Esophagus muscularis mucosa (tissue), 4 donors: ENCODE measurements at regions not wholly inside any gene's neighbourhood (a gene's known extent, or its start where the extent isn't known, plus 50 kb on each side); places are given as distances from the start of the nearest gene placed in this dataset.
A peak's percentile ranks its signal among the peaks of the same experiment; 100 is the strongest.

Experiments used
- DNase-seq: peaks from one replicate; pipeline ENCODE4 v3.0.0-alpha.2; 2017; ENCODE audit errors: extremely low spot score
- H3K27ac ChIP-seq, 4 donors: fragments of 200-600 bp; sonication (generic); replicated peaks in 1 of 4; 1 replicate in 3 of 4; 2 replicates in 1 of 4; pipeline ENCODE4 v1.5.1; 2016 to 2019; ENCODE audit warnings: mild to moderate bottlenecking in 1 of 4
- H3K27me3 ChIP-seq, 4 donors: fragments of 200-600 bp; sonication (generic); one replicate each; pipeline versions ENCODE4 v1.5.1 to v1.6.0; 2016 to 2019
- H3K36me3 ChIP-seq, 4 donors: fragments of 200-600 bp; sonication (generic); one replicate each; pipeline ENCODE4 v1.5.1; 2016 to 2019
- H3K4me1 ChIP-seq, 4 donors: fragments of 200-600 bp; sonication (generic); one replicate each; pipeline ENCODE4 v1.5.1; 2016 to 2019
- H3K4me3 ChIP-seq, 4 donors: fragments of 200-600 bp; sonication (generic); 1 replicate in 2 of 4; 2 replicates in 2 of 4; pipeline ENCODE4 v1.5.1; 2016 to 2019; ENCODE audit warnings: mild to moderate bottlenecking in 4 of 4, moderate library complexity in 1 of 4
- H3K9me3 ChIP-seq, 4 donors: fragments of 200-600 bp; sonication (generic); 1 replicate in 3 of 4; 2 replicates in 1 of 4; pipeline ENCODE4 v1.5.1; 2016 to 2019
- CTCF ChIP-seq, 3 experiments: fragments of 200-600 bp in 2 of 3; fragments of 450-650 bp in 1 of 3; sonication (generic) in 2 of 3; IDR thresholded peaks; one replicate each; pipeline ENCODE4 v1.5.1; 2017 to 2019; ENCODE audit warnings: antibody characterized with exemption in 3 of 3, mild to moderate bottlenecking in 2 of 3, moderate library complexity in 1 of 3
- EP300 ChIP-seq: sonication (generic); formaldehyde crosslinking; IDR thresholded peaks from one replicate; pipeline ENCODE4 v1.6.1; 2017; ENCODE audit warnings: antibody characterized with exemption
- POLR2A ChIP-seq: fragments of 450-650 bp; IDR thresholded peaks from one replicate; pipeline ENCODE4 v1.6.1; 2017; ENCODE audit warnings: antibody characterized with exemption, moderate library complexity, mild to moderate bottlenecking, low read depth
- POLR2AphosphoS5 ChIP-seq, 2 donors: sonication (generic); formaldehyde crosslinking; IDR thresholded peaks; one replicate each; pipeline ENCODE4 v1.6.1; 2017; ENCODE audit warnings: antibody characterized with exemption in 2 of 2
- WGBS: methylation state at CpG from one replicate; pipeline ENCODE4 v1.1.5; 2018; 5-methylcytosine and 5-hydroxymethylcytosine counted together
- intact Hi-C: fragments of 100-400 bp; cut with DNase I; formaldehyde crosslinking; loops from one replicate; pipeline ENCODE4 v1.15.1; 2023

GRCh38 chr6:842141-842540 lies 149.2 kb upstream of the EXOC2 start:
- Histone ChIP-seq H3K4me1 (peaks cover 0 to 14% (median 10%) of the 10 kb centered on the region in 4 donors), H3K9me3 (no peaks in the 10 kb centered on the region), H3K27ac (peak overlapping the region; percentile 20 to 40 (median 29)), H3K36me3 (no peaks in the 10 kb centered on the region), H3K4me3 (no peak overlapping the region), H3K27me3 (no peaks in the 10 kb centered on the region)
- 22% methylated on average over 9 of the region's 9 CpGs for WGBS
- peak in 1 of 2 donors; percentile 56 for TF ChIP-seq POLR2AphosphoS5 (IDR thresholded peaks at IDR 0.05)
- TF ChIP-seq POLR2A: no peak
- DNase-seq: no peak
- intact Hi-C loops: no loop called here

GRCh38 chr6:841569-841968 lies 148.6 kb upstream of the EXOC2 start:
- Histone ChIP-seq H3K4me1 (peaks cover 0 to 19% (median 13%) of the 10 kb centered on the region in 4 donors), H3K27ac (peak overlapping the region in 1 of 4 donors; percentile 37), H3K4me3 (no peak overlapping the region), H3K9me3 (no peaks in the 10 kb centered on the region), H3K27me3 (no peaks in the 10 kb centered on the region), H3K36me3 (no peaks in the 10 kb centered on the region)
- DNase-seq: no peak
- intact Hi-C loops: no loop called here
- WGBS: 68% methylated on average over 6 of the region's 6 CpGs
- TF ChIP-seq POLR2AphosphoS5 (IDR thresholded peaks at IDR 0.05) (no peak), POLR2A (no peak), EP300 (no peak)

GRCh38 chr6:839201-839600 lies 146.3 kb upstream of the EXOC2 start:
- H3K27me3 ChIP-seq: no peaks in the 10 kb centered on the region
- no peaks in the 10 kb centered on the region for H3K9me3 ChIP-seq
- DNase-seq: no peak
- no peak overlapping the region for H3K27ac ChIP-seq
- intact Hi-C loops: no loop called here
- H3K4me3 ChIP-seq: no peak overlapping the region
- H3K4me1 ChIP-seq: peaks cover 6 to 40% (median 34%) of the 10 kb centered on the region in 4 donors
- H3K36me3 ChIP-seq: no peaks in the 10 kb centered on the region
- WGBS: 85% methylated on average over 2 of the region's 2 CpGs
- no peak for TF ChIP-seq CTCF (IDR thresholded peaks at IDR 0.05)
- no peak for TF ChIP-seq POLR2A
- TF ChIP-seq POLR2AphosphoS5 (IDR thresholded peaks at IDR 0.05): no peak
- no peak for TF ChIP-seq EP300

- Histone ChIP-seq H3K4me1 (peaks cover 6 to 37% (median 31%) of the 10 kb centered on the region in 4 donors), H3K27me3 (no peaks in the 10 kb centered on the region), H3K9me3 (no peaks in the 10 kb centered on the region), H3K4me3 (no peak overlapping the region), H3K36me3 (no peaks in the 10 kb centered on the region), H3K27ac (no peak overlapping the region)
- 81% methylated on average over 4 of the region's 4 CpGs for WGBS
- intact Hi-C loops: no loop called here
- DNase-seq: no peak
- TF ChIP-seq CTCF (IDR thresholded peaks at IDR 0.05) (no peak), EP300 (no peak), POLR2A (no peak), POLR2AphosphoS5 (IDR thresholded peaks at IDR 0.05) (no peak)
These were observed 144.4 kb upstream of the EXOC2 start for GRCh38 chr6:837380-837779.

GRCh38 chr6:836276-836853 lies 143.4 kb upstream of the EXOC2 start:
- intact Hi-C loops: no loop called here
- peak; percentile 55 for DNase-seq
- Histone ChIP-seq H3K9me3 (no peaks in the 10 kb centered on the region), H3K27ac (no peak overlapping the region), H3K36me3 (no peaks in the 10 kb centered on the region), H3K27me3 (no peaks in the 10 kb centered on the region), H3K4me1 (peaks cover 6 to 27% (median 24%) of the 10 kb centered on the region in 4 donors), H3K4me3 (no peak overlapping the region)
- TF ChIP-seq POLR2A (no peak), CTCF (IDR thresholded peaks at IDR 0.05) (no peak), POLR2AphosphoS5 (IDR thresholded peaks at IDR 0.05) (no peak), EP300 (no peak)
- 82% methylated on average over 2 of the region's 2 CpGs for WGBS
